HCT116 (cell line): ENCODE measurements at regions not wholly inside any gene's neighbourhood (a gene's known extent, or its start where the extent isn't known, plus 50 kb on each side); places are given as distances from the start of the nearest gene placed in this dataset.

Experiments used
- ATAC-seq: fragments of 200-7000 bp; cut with Tn5 transposase; 2 replicates; pipeline ENCODE4 v1.9.1; 2020; ENCODE audit warnings: mild to moderate bottlenecking, moderate library complexity
- BruUV-seq: library from RNA; stranded (reverse); fragments of 400-500 nt; replicated peaks from 2 replicates; lab custom pipeline; 2021; lab: Mats Ljungman, UMichigan
- CTCF ChIA-PET: fragments of 300-600 bp; sonication (Branson Sonifier 250); formaldehyde crosslinking; loops from one replicate; lab custom pipeline; 2021; ENCODE audit warnings: antibody characterized with exemption; lab: Charles Lee
- POLR2A ChIA-PET: fragments of 300-600, 350-600 bp; sonication (Branson Sonifier 250); formaldehyde crosslinking; loops from one replicate; lab custom pipeline; 2021; ENCODE audit warnings: antibody characterized with exemption; lab: Charles Lee
- RAD21 ChIA-PET, 2 experiments: fragments of 300-600 bp; sonication (Branson Sonifier 250); formaldehyde crosslinking; loops; one replicate each; lab custom pipeline; 2023; ENCODE audit warnings: low total read pairs in 2 of 2; ENCODE audit not compliant: uncharacterized antibody in 2 of 2, unreplicated experiment in 2 of 2, low non-redundant PET in 1 of 2; lab: Charles Lee
- DNase-seq: peaks from one replicate; pipeline ENCODE4 v3.0.0-alpha.2; 2010; ENCODE audit warnings: low read depth, low spot score
- H2AFZ ChIP-seq: fragments of 200-600 bp; shearing (Covaris generic), sonication (generic); 2 replicates; pipeline ENCODE4 v1.6.1; 2017; ENCODE audit warnings: low read depth, mixed run types, mixed read lengths, antibody characterized with exemption, low read length; ENCODE audit not compliant: poor library complexity, severe bottlenecking
- H3K27ac ChIP-seq: 2 replicates; pipeline ENCODE4 v1.5.1; 2012; ENCODE audit warnings: low read depth, low read length
- H3K27me3 ChIP-seq: fragments of 200-600 bp; sonication (generic); 2 replicates; pipeline ENCODE4 v1.6.1; 2016; ENCODE audit warnings: mixed run types, low read length, mixed read lengths; ENCODE audit not compliant: insufficient read depth
- H3K36me3 ChIP-seq, 2 experiments: fragments of 200-500 bp in 1 of 2; fragments of 200-600 bp in 1 of 2; sonication (Bioruptor generic) in 1 of 2; sonication (generic) in 1 of 2; 2 replicates each; pipeline versions ENCODE4 v1.5.1 to v1.6.1; 2014 to 2016; ENCODE audit warnings: low read length in 2 of 2, inconsistent platforms in 1 of 2, mixed read lengths in 1 of 2, mixed run types in 1 of 2; ENCODE audit not compliant: insufficient read depth in 2 of 2, control insufficient read depth in 1 of 2
- H3K4me1 ChIP-seq, 2 experiments: fragments of 200-600 bp in 1 of 2; sonication (generic) in 1 of 2; 2 replicates each; pipeline versions ENCODE4 v1.5.1 to v1.6.1; 2012 to 2017; ENCODE audit warnings: low read length in 2 of 2, inconsistent platforms in 1 of 2, mild to moderate bottlenecking in 1 of 2, mixed read lengths in 1 of 2, mixed run types in 1 of 2, moderate library complexity in 1 of 2; ENCODE audit not compliant: insufficient read depth in 2 of 2, control insufficient read depth in 1 of 2
- H3K4me2 ChIP-seq: fragments of 200-600 bp; sonication (generic); 2 replicates; pipeline ENCODE4 v1.6.1; 2017; ENCODE audit warnings: mixed run types, low read length, mixed read lengths
- H3K4me3 ChIP-seq, 2 experiments: fragments of 200-600 bp in 1 of 2; sonication (generic) in 1 of 2; replicated peaks in 1 of 2; 2 replicates each; pipeline ENCODE4 v1.5.1; 2011 to 2016; ENCODE audit warnings: low read length in 2 of 2, control low read depth in 1 of 2, low read depth in 1 of 2, mild to moderate bottlenecking in 1 of 2, mixed read lengths in 1 of 2, mixed run types in 1 of 2
- H3K79me2 ChIP-seq: fragments of 200-600 bp; sonication (generic); 2 replicates; pipeline ENCODE4 v1.6.1; 2017; ENCODE audit warnings: mild to moderate bottlenecking, mixed run types, low read length, moderate library complexity, mixed read lengths; ENCODE audit not compliant: insufficient read depth
- H3K9ac ChIP-seq: fragments of 200-600 bp; sonication (generic); 2 replicates; pipeline ENCODE4 v1.6.1; 2016; ENCODE audit warnings: low read length, mixed read lengths
- H3K9me2 ChIP-seq: fragments of 200-600 bp; sonication (generic), shearing (Covaris generic); 2 replicates; pipeline ENCODE4 v1.6.1; 2017; ENCODE audit warnings: mixed run types, mild to moderate bottlenecking, moderate library complexity; ENCODE audit not compliant: insufficient read depth
- H3K9me3 ChIP-seq, 2 experiments: fragments of 200-500 bp in 1 of 2; fragments of 200-600 bp in 1 of 2; sonication (Bioruptor generic) in 1 of 2; sonication (generic) in 1 of 2; 2 replicates each; pipeline ENCODE4 v1.6.1; 2014 to 2017; ENCODE audit warnings: low read length in 2 of 2, mixed read lengths in 2 of 2, inconsistent platforms in 1 of 2, low read depth in 1 of 2, mild to moderate bottlenecking in 1 of 2, mixed run types in 1 of 2, moderate library complexity in 1 of 2; ENCODE audit not compliant: control insufficient read depth in 1 of 2, insufficient read depth in 1 of 2
- H4K20me1 ChIP-seq: fragments of 200-600 bp; sonication (generic), shearing (Covaris generic); 2 replicates; pipeline ENCODE4 v1.6.1; 2017; ENCODE audit warnings: mixed run types, mild to moderate bottlenecking, moderate library complexity; ENCODE audit not compliant: insufficient read depth
- CBX3 ChIP-seq: IDR thresholded peaks from 2 replicates; pipeline ENCODE4 v1.6.1; 2012; ENCODE audit warnings: low read depth
- CEBPB ChIP-seq: IDR thresholded peaks from 2 replicates; pipeline ENCODE4 v1.6.1; 2012; ENCODE audit warnings: low read depth
- EGR1 ChIP-seq: IDR thresholded peaks from 2 replicates; pipeline ENCODE4 v1.6.1; 2012; ENCODE audit warnings: low read depth
- ELF1 ChIP-seq: IDR thresholded peaks from 2 replicates; pipeline ENCODE4 v1.6.1; 2012; ENCODE audit warnings: low read depth, borderline replicate concordance
- EZH2 ChIP-seq: fragments of 200-600 bp; sonication (generic); IDR thresholded peaks from 2 replicates; pipeline ENCODE4 v1.6.1; 2017; ENCODE audit warnings: antibody characterized with exemption, mixed run types
- FOSL1 ChIP-seq: IDR thresholded peaks from 2 replicates; pipeline ENCODE4 v1.6.1; 2012; ENCODE audit warnings: low read depth
- JUND ChIP-seq: IDR thresholded peaks from 2 replicates; pipeline ENCODE4 v1.6.1; 2012
- MAX ChIP-seq: IDR thresholded peaks from 2 replicates; pipeline ENCODE4 v1.6.1; 2012
- POLR2A ChIP-seq: IDR thresholded peaks from 2 replicates; pipeline ENCODE4 v1.7.0; 2011; ENCODE audit warnings: borderline replicate concordance; ENCODE audit not compliant: insufficient read depth, insufficient read length; ENCODE audit errors: extremely low read depth
- POLR2AphosphoS5 ChIP-seq: IDR thresholded peaks from 2 replicates; pipeline ENCODE4 v1.6.1; 2011; ENCODE audit warnings: mild to moderate bottlenecking, low read depth, low read length, moderate library complexity
- RAD21 ChIP-seq: IDR thresholded peaks from 2 replicates; pipeline ENCODE4 v1.6.1; 2012; ENCODE audit warnings: low read depth, mild to moderate bottlenecking
- REST ChIP-seq: IDR thresholded peaks from 2 replicates; pipeline ENCODE4 v1.6.1; 2012; ENCODE audit warnings: low read depth
- SP1 ChIP-seq: IDR thresholded peaks from 2 replicates; pipeline ENCODE4 v1.6.1; 2012; ENCODE audit warnings: low read depth
- SRF ChIP-seq: IDR thresholded peaks from 2 replicates; pipeline ENCODE4 v1.6.1; 2012; ENCODE audit warnings: low read depth
- YY1 ChIP-seq: IDR thresholded peaks from 2 replicates; pipeline ENCODE4 v1.6.1; 2011; ENCODE audit warnings: low read length, low read depth, moderate library complexity, mild to moderate bottlenecking; ENCODE audit not compliant: insufficient replicate concordance; ENCODE audit errors: extremely low read depth
- ZBTB33 ChIP-seq: IDR thresholded peaks from 2 replicates; pipeline ENCODE4 v1.6.1; 2011; ENCODE audit warnings: mild to moderate bottlenecking, low read length, moderate library complexity; ENCODE audit not compliant: insufficient replicate concordance; ENCODE audit errors: extremely low read depth
- ZNF274 ChIP-seq: fragments of 200-500 bp; sonication (Bioruptor generic); IDR thresholded peaks from 2 replicates; pipeline ENCODE4 v1.6.1; 2014; ENCODE audit warnings: mild to moderate bottlenecking, low read depth, low read length, inconsistent platforms
- intact Hi-C: fragments of 100-400 bp; cut with micrococcal nuclease; formaldehyde crosslinking; loops from 2 replicates; pipeline ENCODE4 v1.10.0; 2022

- no peak overlapping the region for H2AFZ ChIP-seq
- CTCF ChIA-PET, result no interaction called here
- POLR2A ChIA-PET, result no interaction called here
These were observed 470.9 kb upstream of the CCDC196 start for GRCh38 chr14:66015071-66015780.

More at GRCh38 chr14:66015071-66015780, 470.9 kb upstream of the CCDC196 start:
- Histone ChIP-seq H3K9me3 (no peaks in the 10 kb centered on the region), H4K20me1 (no peaks in the 10 kb centered on the region), H3K27me3 (no peaks in the 10 kb centered on the region), H3K27ac (no peak overlapping the region), H3K4me2 (no peak overlapping the region), H3K9me2 (no peaks in the 10 kb centered on the region), H3K79me2 (no peaks in the 10 kb centered on the region), H3K9ac (no peak overlapping the region), H3K36me3 (no peaks in the 10 kb centered on the region), H3K4me1 (no peaks in the 10 kb centered on the region), H3K4me3 (no peak overlapping the region)
- intact Hi-C loops, result no loop called here
- no TSS peak for BruUV-seq
- RAD21 ChIA-PET, result no interaction called here
- ATAC-seq (no peak), DNase-seq (no peak)
- TF ChIP-seq SP1, result no peak
- TF ChIP-seq JUND, result no peak
- TF ChIP-seq RAD21, result no peak
- no peak for TF ChIP-seq MAX
- TF ChIP-seq ZBTB33, result no peak
- no peak for TF ChIP-seq CEBPB
- no peak for TF ChIP-seq ZNF274
- TF ChIP-seq POLR2AphosphoS5, result no peak
- TF ChIP-seq CBX3, result no peak
- no peak for TF ChIP-seq REST
- TF ChIP-seq EZH2, result no peak
- no peak for TF ChIP-seq EGR1
- no peak for TF ChIP-seq FOSL1
- TF ChIP-seq ELF1, result no peak
- no peak for TF ChIP-seq POLR2A
- TF ChIP-seq YY1, result no peak
- TF ChIP-seq SRF, result no peak
